ENCODE measurements at regions not wholly inside any gene's neighbourhood (a gene's known extent, or its start where the extent isn't known, plus 50 kb on each side); places are given as distances from the start of the nearest gene placed in this dataset.

- no peaks in the 10 kb centered on the region for H3K4me1 Mint-ChIP-seq (ENCODE audit: low read depth)
- H3K9me3 Mint-ChIP-seq (ENCODE audit: low read depth) = peaks cover 3% of the 10 kb centered on the region
Measured at GRCh38 chr11:97902828-97903227, 1117.9 kb upstream of the CNTN5 start.

GRCh38 chr11:97905101-97905500 is 1115.6 kb upstream of the CNTN5 start:
- Mint-ChIP-seq H3K27me3 (no peaks in the 10 kb centered on the region), H3K9me3 (ENCODE audit: low read depth) (no peaks in the 10 kb centered on the region), H3K4me1 (ENCODE audit: low read depth) (no peaks in the 10 kb centered on the region), H3K36me3 (ENCODE audit: insufficient read depth) (no peaks in the 10 kb centered on the region), H3K27ac (no peak overlapping the region), H3K4me3 (ENCODE audit: low read depth) (no peak overlapping the region)
- DNase-seq (ENCODE audit: low spot score, unreplicated experiment) = no peak
- no peak for TF ChIP-seq CTCF (IDR thresholded peaks at IDR 0.05; ENCODE audit: unreplicated experiment)

More at GRCh38 chr11:97902828-97903227, 1117.9 kb upstream of the CNTN5 start:
- no peak overlapping the region for H3K4me3 Mint-ChIP-seq (ENCODE audit: low read depth)
- no peak for TF ChIP-seq CTCF (IDR thresholded peaks at IDR 0.05; ENCODE audit: unreplicated experiment)
- H3K27me3 Mint-ChIP-seq = no peaks in the 10 kb centered on the region
- H3K27ac Mint-ChIP-seq = no peak overlapping the region
- no peak for DNase-seq (ENCODE audit: low spot score, unreplicated experiment)
- H3K36me3 Mint-ChIP-seq (ENCODE audit: insufficient read depth) = no peaks in the 10 kb centered on the region

GRCh38 chr11:97905671-97906070 is 1115.1 kb upstream of the CNTN5 start:
- no peaks in the 10 kb centered on the region for H3K9me3 Mint-ChIP-seq (ENCODE audit: low read depth)
- DNase-seq (ENCODE audit: low spot score, unreplicated experiment) = no peak
- no peaks in the 10 kb centered on the region for H3K36me3 Mint-ChIP-seq (ENCODE audit: insufficient read depth)
- H3K27ac Mint-ChIP-seq = no peak overlapping the region
- H3K4me3 Mint-ChIP-seq (ENCODE audit: low read depth) = no peak overlapping the region
- TF ChIP-seq CTCF (IDR thresholded peaks at IDR 0.05; ENCODE audit: unreplicated experiment) = no peak
- no peaks in the 10 kb centered on the region for H3K4me1 Mint-ChIP-seq (ENCODE audit: low read depth)
- no peaks in the 10 kb centered on the region for H3K27me3 Mint-ChIP-seq

GRCh38 chr11:97908354-97908753 is 1112.4 kb upstream of the CNTN5 start:
- no peak for DNase-seq (ENCODE audit: low spot score, unreplicated experiment)
- Mint-ChIP-seq H3K4me1 (ENCODE audit: low read depth) (no peaks in the 10 kb centered on the region), H3K27ac (no peak overlapping the region), H3K4me3 (ENCODE audit: low read depth) (no peak overlapping the region), H3K36me3 (ENCODE audit: insufficient read depth) (no peaks in the 10 kb centered on the region), H3K27me3 (no peaks in the 10 kb centered on the region), H3K9me3 (ENCODE audit: low read depth) (no peaks in the 10 kb centered on the region)
- TF ChIP-seq CTCF (IDR thresholded peaks at IDR 0.05; ENCODE audit: unreplicated experiment) = no peak

GRCh38 chr11:97909614-97910399 is 1110.9 kb upstream of the CNTN5 start:
- no peaks in the 10 kb centered on the region for H3K36me3 Mint-ChIP-seq (ENCODE audit: insufficient read depth)
- no peaks in the 10 kb centered on the region for H3K9me3 Mint-ChIP-seq (ENCODE audit: low read depth)
- no peak for TF ChIP-seq CTCF (IDR thresholded peaks at IDR 0.05; ENCODE audit: unreplicated experiment)
- H3K4me1 Mint-ChIP-seq (ENCODE audit: low read depth) = no peaks in the 10 kb centered on the region
- no peaks in the 10 kb centered on the region for H3K27me3 Mint-ChIP-seq
- H3K27ac Mint-ChIP-seq = no peak overlapping the region
- no peak for DNase-seq (ENCODE audit: low spot score, unreplicated experiment)
- no peak overlapping the region for H3K4me3 Mint-ChIP-seq (ENCODE audit: low read depth)

Data from progenitor cell of endocrine pancreas (in vitro differentiated cells).